ENCODE measurements at regions not wholly inside any gene's neighbourhood (a gene's known extent, or its start where the extent isn't known, plus 50 kb on each side); places are given as distances from the start of the nearest gene placed in this dataset.

DNA sequence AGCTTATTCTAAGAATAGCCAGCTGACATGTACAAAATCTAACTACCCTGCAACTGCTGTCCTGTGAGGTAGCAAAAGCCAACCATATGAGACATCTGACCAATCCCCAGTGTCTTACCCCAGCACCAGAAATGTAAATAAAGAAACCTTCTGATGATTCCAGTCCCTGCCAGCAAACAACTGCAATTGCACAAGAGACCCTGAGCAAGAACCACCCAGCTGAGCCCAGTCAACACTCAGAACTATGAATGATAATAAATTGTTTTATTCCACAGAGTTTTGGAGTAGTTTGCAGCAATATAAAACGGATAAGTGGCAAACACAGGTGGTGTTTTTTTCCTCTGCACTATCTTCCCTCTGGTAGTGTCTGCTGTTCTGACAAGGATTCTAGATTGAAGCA lies 94.9 kb downstream of the ERCC5 start:
- 73% methylated on average over 1 of the region's 1 CpG; no CpG with 5 or more reads in 1 of the 2 experiments for WGBS, 2 experiments (ENCODE audit: extremely low coverage in 1 of 2, insufficient coverage in 1 of 2, insufficient read length in 1 of 2, insufficient replicate concordance in 2 of 2, low coverage in 1 of 2, low lambda C conversion rate in 2 of 2, missing lambda C conversion rate in 1 of 2)
- H4K20me1 ChIP-seq (replicated peaks in 1 of 2; ENCODE audit: control insufficient read depth in 1 of 2, insufficient read depth in 2 of 2, low read length in 2 of 2) = no peaks in the 10 kb centered on the region

More for the DNA sequence above, 94.9 kb downstream of the ERCC5 start:
- Histone ChIP-seq H2BK120ac (replicated peaks; ENCODE audit: low read depth, low read length) (no peak overlapping the region), H4K5ac (ENCODE audit: insufficient read length, low read depth, low read length) (no peak overlapping the region), H4K91ac (replicated peaks; ENCODE audit: insufficient read length, low read length) (no peak overlapping the region), H3K9ac (replicated peaks in 1 of 4; ENCODE audit: extremely low read depth in 1 of 4, low read depth in 3 of 4, low read length in 3 of 4) (no peak overlapping the region), H3K23me2 (ENCODE audit: low read depth, low read length) (no peaks in the 10 kb centered on the region), H2BK12ac (ENCODE audit: low read depth, low read length) (no peak overlapping the region), H2AFZ (ENCODE audit: low read length) (no peak overlapping the region), H2AK5ac (ENCODE audit: low read depth, low read length) (no peak overlapping the region), H2BK15ac (ENCODE audit: low read length) (no peak overlapping the region), H3K79me1 (ENCODE audit: low read depth, low read length) (no peaks in the 10 kb centered on the region), H3K4me3 (ENCODE audit: extremely low read depth in 1 of 4, insufficient read depth in 2 of 4, low read depth in 3 of 4, low read length in 4 of 4) (no peak overlapping the region), H2BK5ac (ENCODE audit: low read depth, low read length) (no peak overlapping the region), H3K23ac (ENCODE audit: insufficient read length) (no peak overlapping the region), H3K18ac (ENCODE audit: extremely low read depth, low read length) (no peak overlapping the region), H3K4ac (replicated peaks; ENCODE audit: insufficient read length, low read depth, low read length) (no peak overlapping the region), H3K14ac (ENCODE audit: insufficient read length) (no peak overlapping the region), H3K56ac (replicated peaks; ENCODE audit: insufficient read length, low read depth, low read length) (no peak overlapping the region), H3K4me1 (replicated peaks in 1 of 4; ENCODE audit: control insufficient read depth in 3 of 4, insufficient read depth in 4 of 4, low read length in 3 of 4) (no peaks in the 10 kb centered on the region), H3K79me2 (ENCODE audit: control insufficient read depth in 1 of 2, insufficient read depth in 2 of 2, low read length in 2 of 2) (no peaks in the 10 kb centered on the region), H2BK20ac (ENCODE audit: low read length) (no peak overlapping the region), H3K9me3 (ENCODE audit: insufficient read depth in 2 of 2, low read depth in 1 of 2, low read length in 1 of 2) (no peaks in the 10 kb centered on the region), H3K27me3 (replicated peaks in 1 of 4; ENCODE audit: control insufficient read depth in 3 of 4, extremely low read depth in 1 of 4, insufficient read depth in 3 of 4, low read length in 3 of 4) (peaks cover 0 to 1% (median 0%) of the 10 kb centered on the region in 4 experiments; a peak in 1 of 7 replicates), H3K4me2 (ENCODE audit: insufficient read depth in 1 of 2, low read depth in 2 of 2, low read length in 2 of 2) (no peak overlapping the region), H4K8ac (ENCODE audit: extremely low read depth, insufficient read depth, low read length) (no peak overlapping the region), H3K36me3 (ENCODE audit: control insufficient read depth in 2 of 4, insufficient read depth in 4 of 4, low read length in 3 of 4) (no peaks in the 10 kb centered on the region; a peak in 1 of 8 replicates), H3K27ac (ENCODE audit: low read depth, low read length) (no peak overlapping the region)
- FAIRE-seq = no peak
- DNase-seq (ENCODE audit: low read depth in 1 of 2, low spot score in 2 of 2) = no peak
- ChIA-PET POLR2A (ENCODE audit: partially characterized antibody) (no interaction called here), CTCF (ENCODE audit: partially characterized antibody) (interaction anchor here (0.7 to 2.1 kb wide), 15 partner anchors 10 to 259 kb away, joined by 3 to 10 read pairs (median 4); no protein-coding TSS in a partner anchor)
- no peak for TF ChIP-seq RAD21 (IDR thresholded peaks at IDR 0.05 in 1 of 2, conservative IDR thresholded peaks at IDR 0.05 in 1 of 2; ENCODE audit: low read depth in 2 of 2, low read length in 2 of 2)
- no peak for TF ChIP-seq SAP30 (IDR thresholded peaks at IDR 0.05; ENCODE audit: insufficient read depth, insufficient replicate concordance, low read length)

Measured in H1 (cell line).